Neural progenitor cell (in vitro differentiated cells): ENCODE measurements at regions not wholly inside any gene's neighbourhood (a gene's known extent, or its start where the extent isn't known, plus 50 kb on each side); places are given as distances from the start of the nearest gene placed in this dataset.

Experiments
- DNase-seq: peaks from one replicate; pipeline ENCODE4 v3.0.0-alpha.2; 2016; ENCODE audit warnings: low spot score
- H2AFZ ChIP-seq: fragments of 200-600 bp; sonication (generic); replicated peaks from 2 replicates; pipeline ENCODE4 v1.6.1; 2016; ENCODE audit warnings: antibody characterized with exemption
- H3F3A ChIP-seq: fragments of 200-600 bp; sonication (generic); 2 replicates; pipeline ENCODE4 v1.6.1; 2016; ENCODE audit warnings: antibody characterized with exemption, low read depth
- H3K27ac ChIP-seq: fragments of 200-600 bp; sonication (generic); 2 replicates; pipeline ENCODE4 v1.5.1; 2016; ENCODE audit warnings: mild to moderate bottlenecking
- H3K27me3 ChIP-seq: fragments of 200-600 bp; sonication (generic); 2 replicates; pipeline ENCODE4 v1.6.1; 2016; ENCODE audit warnings: mild to moderate bottlenecking, moderate library complexity
- H3K36me3 ChIP-seq: fragments of 200-600 bp; sonication (generic); 2 replicates; pipeline ENCODE4 v1.5.1; 2016
- H3K4me1 ChIP-seq: fragments of 200-600 bp; sonication (generic); 2 replicates; pipeline ENCODE4 v1.6.1; 2016; ENCODE audit warnings: mixed run types
- H3K4me2 ChIP-seq: fragments of 200-600 bp; sonication (generic); 2 replicates; pipeline ENCODE4 v1.6.1; 2016
- H3K4me3 ChIP-seq: fragments of 200-600 bp; sonication (generic); 2 replicates; pipeline ENCODE4 v1.5.1; 2016
- H3K79me2 ChIP-seq: fragments of 200-600 bp; sonication (generic); 2 replicates; pipeline ENCODE4 v1.6.1; 2016; ENCODE audit warnings: low read depth
- H3K9ac ChIP-seq: fragments of 200-600 bp; sonication (generic); 2 replicates; pipeline ENCODE4 v1.6.1; 2016
- H3K9me3 ChIP-seq: fragments of 200-600 bp; sonication (generic); 2 replicates; pipeline ENCODE4 v1.5.1; 2016; ENCODE audit warnings: low read depth
- H4K20me1 ChIP-seq: fragments of 200-600 bp; sonication (generic); 2 replicates; pipeline ENCODE4 v1.6.1; 2016; ENCODE audit warnings: low read depth
- H3K27ac Mint-ChIP-seq: 3 replicates; pipeline ENCODE4 v1.8.0; 2021; ENCODE audit warnings: mixed read lengths
- H3K27me3 Mint-ChIP-seq: 2 replicates; pipeline ENCODE4 v1.8.0; 2022; ENCODE audit warnings: low read depth, mild to moderate bottlenecking, inconsistent platforms, moderate library complexity, mixed read lengths; ENCODE audit not compliant: insufficient read depth
- H3K36me3 Mint-ChIP-seq: 3 replicates; pipeline ENCODE4 v1.8.0; 2021; ENCODE audit warnings: mixed read lengths
- H3K4me1 Mint-ChIP-seq: 3 replicates; pipeline ENCODE4 v1.8.0; 2021; ENCODE audit warnings: mixed read lengths
- H3K4me3 Mint-ChIP-seq: 3 replicates; pipeline ENCODE4 v1.8.0; 2021; ENCODE audit warnings: mild to moderate bottlenecking, moderate library complexity, mixed read lengths
- H3K9me3 Mint-ChIP-seq: 3 replicates; pipeline ENCODE4 v1.8.0; 2020; ENCODE audit warnings: mixed read lengths
- CTCF ChIP-seq: fragments of 200-600 bp; sonication (generic); IDR thresholded peaks from 2 replicates; pipeline ENCODE4 v1.5.1; 2017; ENCODE audit warnings: antibody characterized with exemption, mild to moderate bottlenecking
- EZH2 ChIP-seq: fragments of 200-600 bp; sonication (generic); IDR thresholded peaks from 2 replicates; pipeline ENCODE4 v1.6.1; 2017; ENCODE audit warnings: antibody characterized with exemption, mild to moderate bottlenecking, moderate library complexity
- EZH2phosphoT487 ChIP-seq: fragments of 200-600 bp; sonication (generic); IDR thresholded peaks from 2 replicates; pipeline ENCODE4 v1.6.1; 2017; ENCODE audit warnings: antibody characterized with exemption

- Histone ChIP-seq H3K9ac (no peak overlapping the region), H3F3A (no peaks in the 10 kb centered on the region), H3K79me2 (no peaks in the 10 kb centered on the region), H4K20me1 (no peaks in the 10 kb centered on the region), H3K4me1 (no peaks in the 10 kb centered on the region), H3K27me3 (no peaks in the 10 kb centered on the region), H3K4me3 (no peak overlapping the region), H3K4me2 (no peak overlapping the region), H3K27ac (no peak overlapping the region), H2AFZ (no peak overlapping the region), H3K9me3 (no peaks in the 10 kb centered on the region), H3K36me3 (no peaks in the 10 kb centered on the region)
- H3K9me3 Mint-ChIP-seq = no peaks in the 10 kb centered on the region
- H3K4me1 Mint-ChIP-seq = peaks cover 9% of the 10 kb centered on the region
- H3K27me3 Mint-ChIP-seq = peaks cover 2% of the 10 kb centered on the region
- DNase-seq = peak; percentile 73
- H3K4me3 Mint-ChIP-seq = no peak overlapping the region
- H3K36me3 Mint-ChIP-seq = no peaks in the 10 kb centered on the region
- H3K27ac Mint-ChIP-seq = no peak overlapping the region
- TF ChIP-seq EZH2 = no peak
- TF ChIP-seq EZH2phosphoT487 = no peak
- peak; percentile 87 for TF ChIP-seq CTCF
These were observed 271.3 kb downstream of the KCNS3 start for GRCh38 chr2:18149660-18150246.

GRCh38 chr2:18136881-18137475 is 258.5 kb downstream of the KCNS3 start:
- Histone ChIP-seq H2AFZ (no peak overlapping the region), H3K4me1 (no peaks in the 10 kb centered on the region), H3K27me3 (no peaks in the 10 kb centered on the region), H3K9ac (no peak overlapping the region), H3K79me2 (no peaks in the 10 kb centered on the region), H3K27ac (no peak overlapping the region), H3K9me3 (no peaks in the 10 kb centered on the region), H3K4me2 (no peak overlapping the region), H4K20me1 (no peaks in the 10 kb centered on the region), H3K4me3 (no peak overlapping the region), H3K36me3 (no peaks in the 10 kb centered on the region), H3F3A (no peaks in the 10 kb centered on the region)
- no peak for DNase-seq
- Mint-ChIP-seq H3K9me3 (peaks cover 10% of the 10 kb centered on the region), H3K4me1 (peaks cover 19% of the 10 kb centered on the region), H3K4me3 (no peak overlapping the region), H3K27me3 (no peaks in the 10 kb centered on the region), H3K36me3 (no peaks in the 10 kb centered on the region), H3K27ac (no peak overlapping the region)
- no peak for TF ChIP-seq EZH2
- no peak for TF ChIP-seq EZH2phosphoT487
- TF ChIP-seq CTCF = no peak

- no peak overlapping the region for H3K4me3 ChIP-seq
- H3K9me3 ChIP-seq = no peaks in the 10 kb centered on the region
- H3K36me3 ChIP-seq = no peaks in the 10 kb centered on the region
- DNase-seq = no peak
- no peak overlapping the region for H3K4me2 ChIP-seq
- H4K20me1 ChIP-seq = no peaks in the 10 kb centered on the region
- H2AFZ ChIP-seq = no peak overlapping the region
- H3K4me1 Mint-ChIP-seq = peaks cover 19% of the 10 kb centered on the region
- no peaks in the 10 kb centered on the region for H3K79me2 ChIP-seq
- no peak overlapping the region for H3K27ac ChIP-seq
- H3K9ac ChIP-seq = no peak overlapping the region
- H3F3A ChIP-seq = no peaks in the 10 kb centered on the region
- no peaks in the 10 kb centered on the region for H3K4me1 ChIP-seq
- H3K27me3 ChIP-seq = no peaks in the 10 kb centered on the region
- no peak for TF ChIP-seq CTCF
- TF ChIP-seq EZH2phosphoT487 = no peak
- TF ChIP-seq EZH2 = no peak
- no peaks in the 10 kb centered on the region for H3K36me3 Mint-ChIP-seq
- no peaks in the 10 kb centered on the region for H3K9me3 Mint-ChIP-seq
- no peaks in the 10 kb centered on the region for H3K27me3 Mint-ChIP-seq
- no peak overlapping the region for H3K4me3 Mint-ChIP-seq
- H3K27ac Mint-ChIP-seq = no peak overlapping the region
These were observed 254.8 kb downstream of the KCNS3 start for GRCh38 chr2:18133310-18133709.
